ENCODE measurements at regions not wholly inside any gene's neighbourhood (a gene's known extent, or its start where the extent isn't known, plus 50 kb on each side); places are given as distances from the start of the nearest gene placed in this dataset.

- Mint-ChIP-seq H3K27ac (no peak overlapping the region), H3K4me1 (peaks cover 0 to 1% (median 0%) of the 10 kb centered on the region in 7 donors), H3K27me3 (peaks cover 0 to 15% (median 3%) of the 10 kb centered on the region in 5 donors), H3K4me3 (no peak overlapping the region), H3K9me3 (peaks cover 0 to 6% (median 0%) of the 10 kb centered on the region in 11 donors), H3K36me3 (no peaks in the 10 kb centered on the region)
- Histone ChIP-seq H3K9me3 (ENCODE audit: control insufficient read depth in 2 of 3, low read length in 3 of 3) (no peaks in the 10 kb centered on the region), H3K4me1 (ENCODE audit: control insufficient read depth in 2 of 2, insufficient read depth in 2 of 2, low read length in 2 of 2) (no peaks in the 10 kb centered on the region), H3K27ac (ENCODE audit: low read depth, low read length) (no peak overlapping the region), H3K4me3 (ENCODE audit: low read length) (no peak overlapping the region), H3K27me3 (ENCODE audit: control insufficient read depth in 2 of 2, insufficient read depth in 2 of 2, low read length in 2 of 2) (no peaks in the 10 kb centered on the region), H3K36me3 (ENCODE audit: control insufficient read depth in 2 of 3, insufficient read depth in 3 of 3, low read length in 3 of 3) (no peaks in the 10 kb centered on the region)
- intact Hi-C loops (cut with micrococcal nuclease), result no loop called here
- CTCF ChIA-PET, result no interaction called here
- DNase-seq (no peak), ATAC-seq (no peak)
- POLR2A ChIA-PET, result no interaction called here
Measured at GRCh38 chr10:78155722-78156121, 122.1 kb downstream of the RPS24 start.

GRCh38 chr10:78160591-78160990 lies 126.9 kb downstream of the RPS24 start:
- no peaks in the 10 kb centered on the region for H3K9me3 ChIP-seq (ENCODE audit: control insufficient read depth in 2 of 3, low read length in 3 of 3)
- peaks cover 0 to 5% (median 0%) of the 10 kb centered on the region in 5 donors for H3K36me3 Mint-ChIP-seq
- intact Hi-C loops (cut with micrococcal nuclease), result no loop called here

GRCh38 chr10:78162853-78163252 lies 129.2 kb downstream of the RPS24 start:
- H3K4me3 ChIP-seq (ENCODE audit: low read length), result no peak overlapping the region
- Mint-ChIP-seq H3K27ac (no peak overlapping the region), H3K4me1 (peaks cover 0 to 1% (median 0%) of the 10 kb centered on the region in 7 donors), H3K9me3 (peaks cover 0 to 11% (median 2%) of the 10 kb centered on the region in 11 donors), H3K4me3 (no peak overlapping the region), H3K27me3 (peaks cover 0 to 18% (median 3%) of the 10 kb centered on the region in 5 donors), H3K36me3 (peaks cover 0 to 5% (median 0%) of the 10 kb centered on the region in 5 donors)
- POLR2A ChIA-PET, result no interaction called here
- intact Hi-C loops (cut with micrococcal nuclease), result no loop called here
- H3K9me3 ChIP-seq (ENCODE audit: control insufficient read depth in 2 of 3, low read length in 3 of 3), result no peaks in the 10 kb centered on the region
- DNase-seq (no peak), ATAC-seq (no peak)
- H3K4me1 ChIP-seq (ENCODE audit: control insufficient read depth in 2 of 2, insufficient read depth in 2 of 2, low read length in 2 of 2), result no peaks in the 10 kb centered on the region
- CTCF ChIA-PET, result interaction anchor here (0.7 kb wide), 1 partner anchor 291 kb away, joined by 3 read pairs; no protein-coding TSS in a partner anchor
- no peaks in the 10 kb centered on the region for H3K36me3 ChIP-seq (ENCODE audit: control insufficient read depth in 2 of 3, insufficient read depth in 3 of 3, low read length in 3 of 3)
- H3K27ac ChIP-seq (ENCODE audit: low read depth, low read length), result no peak overlapping the region
- no peaks in the 10 kb centered on the region for H3K27me3 ChIP-seq (ENCODE audit: control insufficient read depth in 2 of 2, insufficient read depth in 2 of 2, low read length in 2 of 2)

More at GRCh38 chr10:78160591-78160990, 126.9 kb downstream of the RPS24 start:
- ATAC-seq (no peak), DNase-seq (no peak)
- no peaks in the 10 kb centered on the region for H3K4me1 ChIP-seq (ENCODE audit: control insufficient read depth in 2 of 2, insufficient read depth in 2 of 2, low read length in 2 of 2)
- no peaks in the 10 kb centered on the region for H3K36me3 ChIP-seq (ENCODE audit: control insufficient read depth in 2 of 3, insufficient read depth in 3 of 3, low read length in 3 of 3)
- H3K27ac ChIP-seq (ENCODE audit: low read depth, low read length), result no peak overlapping the region
- H3K4me3 ChIP-seq (ENCODE audit: low read length), result no peak overlapping the region
- Mint-ChIP-seq H3K9me3 (peaks cover 0 to 11% (median 5%) of the 10 kb centered on the region in 11 donors), H3K27me3 (peaks cover 0 to 19% (median 6%) of the 10 kb centered on the region in 5 donors), H3K4me3 (no peak overlapping the region), H3K4me1 (peaks cover 0 to 1% (median 0%) of the 10 kb centered on the region in 7 donors), H3K27ac (no peak overlapping the region)
- no peaks in the 10 kb centered on the region for H3K27me3 ChIP-seq (ENCODE audit: control insufficient read depth in 2 of 2, insufficient read depth in 2 of 2, low read length in 2 of 2)
- ChIA-PET POLR2A (no interaction called here), CTCF (no interaction called here)

DNA sequence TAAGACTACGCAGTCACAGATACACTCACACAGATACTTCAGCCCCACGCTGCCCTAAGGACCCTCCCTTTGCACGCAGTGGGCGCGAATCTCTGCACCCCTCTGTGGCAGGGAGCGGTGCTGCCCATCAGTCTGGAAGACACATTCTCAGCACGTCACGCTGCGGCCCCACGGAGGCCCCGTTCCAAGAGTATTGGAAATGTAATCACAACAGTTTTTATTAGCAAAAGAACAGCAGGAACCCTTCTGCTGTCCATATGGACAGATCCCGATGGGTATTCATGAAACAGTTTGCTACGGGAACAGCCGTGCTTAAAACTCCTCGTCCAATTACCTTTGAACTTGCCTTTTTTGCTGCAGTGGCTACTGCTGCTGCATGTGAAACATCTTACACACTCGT lies 131.0 kb downstream of the RPS24 start:
- ChIA-PET CTCF (no interaction called here), POLR2A (no interaction called here)
- no peak for DNase-seq
- Histone ChIP-seq H3K9me3 (ENCODE audit: control insufficient read depth in 2 of 3, low read length in 3 of 3) (no peaks in the 10 kb centered on the region), H3K36me3 (ENCODE audit: control insufficient read depth in 2 of 3, insufficient read depth in 3 of 3, low read length in 3 of 3) (no peaks in the 10 kb centered on the region), H3K27ac (ENCODE audit: low read depth, low read length) (no peak overlapping the region), H3K4me1 (ENCODE audit: control insufficient read depth in 2 of 2, insufficient read depth in 2 of 2, low read length in 2 of 2) (no peaks in the 10 kb centered on the region), H3K4me3 (ENCODE audit: low read length) (no peak overlapping the region), H3K27me3 (ENCODE audit: control insufficient read depth in 2 of 2, insufficient read depth in 2 of 2, low read length in 2 of 2) (no peaks in the 10 kb centered on the region)
- intact Hi-C loops (cut with micrococcal nuclease), result no loop called here
- H3K4me3 Mint-ChIP-seq, result no peak overlapping the region
- no peak overlapping the region for H3K27ac Mint-ChIP-seq
- no peak for ATAC-seq
- peaks cover 0 to 11% (median 2%) of the 10 kb centered on the region in 11 donors for H3K9me3 Mint-ChIP-seq
- H3K27me3 Mint-ChIP-seq, result peaks cover 0 to 9% (median 3%) of the 10 kb centered on the region in 5 donors
- peaks cover 0 to 5% (median 0%) of the 10 kb centered on the region in 5 donors for H3K36me3 Mint-ChIP-seq
- no peaks in the 10 kb centered on the region for H3K4me1 Mint-ChIP-seq

GRCh38 chr10:78165172-78165571 lies 131.5 kb downstream of the RPS24 start:
- no peak overlapping the region for H3K27ac ChIP-seq (ENCODE audit: low read depth, low read length)
- POLR2A ChIA-PET, result no interaction called here
- Mint-ChIP-seq H3K36me3 (peaks cover 0 to 5% (median 0%) of the 10 kb centered on the region in 5 donors), H3K4me1 (no peaks in the 10 kb centered on the region), H3K9me3 (peaks cover 0 to 11% (median 2%) of the 10 kb centered on the region in 11 donors), H3K27ac (no peak overlapping the region), H3K4me3 (no peak overlapping the region), H3K27me3 (peaks cover 0 to 9% (median 3%) of the 10 kb centered on the region in 5 donors)
- H3K36me3 ChIP-seq (ENCODE audit: control insufficient read depth in 2 of 3, insufficient read depth in 3 of 3, low read length in 3 of 3), result no peaks in the 10 kb centered on the region
- no peaks in the 10 kb centered on the region for H3K9me3 ChIP-seq (ENCODE audit: control insufficient read depth in 2 of 3, low read length in 3 of 3)
- ATAC-seq, result no peak
- H3K4me1 ChIP-seq (ENCODE audit: control insufficient read depth in 2 of 2, insufficient read depth in 2 of 2, low read length in 2 of 2), result no peaks in the 10 kb centered on the region
- no peak for DNase-seq
- H3K27me3 ChIP-seq (ENCODE audit: control insufficient read depth in 2 of 2, insufficient read depth in 2 of 2, low read length in 2 of 2), result no peaks in the 10 kb centered on the region
- CTCF ChIA-PET, result no interaction called here
- H3K4me3 ChIP-seq (ENCODE audit: low read length), result no peak overlapping the region
- intact Hi-C loops (cut with micrococcal nuclease), result no loop called here

- H3K4me3 Mint-ChIP-seq, result no peak overlapping the region
Measured at GRCh38 chr10:78165617-78166016, 132.0 kb downstream of the RPS24 start.

DNA sequence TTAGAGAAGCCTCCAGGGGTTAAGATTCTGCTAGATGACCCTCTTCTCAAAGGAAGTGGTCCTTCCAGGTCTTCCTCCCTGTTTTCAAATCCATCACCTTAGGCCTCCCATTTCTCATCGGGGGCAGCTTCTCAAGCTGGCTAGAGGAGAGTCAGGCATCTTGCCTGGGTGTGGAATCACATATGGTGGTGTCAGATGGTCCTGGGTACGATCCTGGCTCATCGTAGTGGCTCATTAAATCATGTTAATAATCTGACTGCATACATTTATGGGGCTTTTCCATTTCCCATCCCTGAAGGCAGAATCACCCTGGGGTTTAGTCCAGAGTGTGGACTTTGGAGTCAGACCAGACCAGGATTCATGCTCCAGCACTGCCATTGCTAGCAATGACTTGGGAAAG lies 132.6 kb downstream of the RPS24 start:
- peaks cover 0 to 5% (median 0%) of the 10 kb centered on the region in 5 donors for H3K36me3 Mint-ChIP-seq
- Histone ChIP-seq H3K9me3 (ENCODE audit: control insufficient read depth in 2 of 3, low read length in 3 of 3) (no peaks in the 10 kb centered on the region), H3K27me3 (ENCODE audit: control insufficient read depth in 2 of 2, insufficient read depth in 2 of 2, low read length in 2 of 2) (no peaks in the 10 kb centered on the region), H3K4me3 (ENCODE audit: low read length) (no peak overlapping the region), H3K27ac (ENCODE audit: low read depth, low read length) (no peak overlapping the region), H3K36me3 (ENCODE audit: control insufficient read depth in 2 of 3, insufficient read depth in 3 of 3, low read length in 3 of 3) (no peaks in the 10 kb centered on the region), H3K4me1 (ENCODE audit: control insufficient read depth in 2 of 2, insufficient read depth in 2 of 2, low read length in 2 of 2) (no peaks in the 10 kb centered on the region)
- no peak for ATAC-seq
- H3K4me1 Mint-ChIP-seq, result no peaks in the 10 kb centered on the region
- no peak overlapping the region for H3K27ac Mint-ChIP-seq
- no peak for DNase-seq
- ChIA-PET CTCF (no interaction called here), POLR2A (no interaction called here)
- intact Hi-C loops (cut with micrococcal nuclease), result no loop called here
- peaks cover 0 to 11% (median 2%) of the 10 kb centered on the region in 11 donors for H3K9me3 Mint-ChIP-seq
- H3K4me3 Mint-ChIP-seq, result no peak overlapping the region
- peaks cover 0 to 9% (median 3%) of the 10 kb centered on the region in 5 donors for H3K27me3 Mint-ChIP-seq

More at GRCh38 chr10:78165617-78166016, 132.0 kb downstream of the RPS24 start:
- no peak overlapping the region for H3K27ac ChIP-seq (ENCODE audit: low read depth, low read length)
- no peaks in the 10 kb centered on the region for H3K27me3 ChIP-seq (ENCODE audit: control insufficient read depth in 2 of 2, insufficient read depth in 2 of 2, low read length in 2 of 2)
- peaks cover 0 to 11% (median 2%) of the 10 kb centered on the region in 11 donors for H3K9me3 Mint-ChIP-seq
- no peaks in the 10 kb centered on the region for H3K4me1 ChIP-seq (ENCODE audit: control insufficient read depth in 2 of 2, insufficient read depth in 2 of 2, low read length in 2 of 2)
- ChIA-PET CTCF (no interaction called here), POLR2A (no interaction called here)
- DNase-seq, result no peak
- H3K4me3 ChIP-seq (ENCODE audit: low read length), result no peak overlapping the region
- H3K36me3 ChIP-seq (ENCODE audit: control insufficient read depth in 2 of 3, insufficient read depth in 3 of 3, low read length in 3 of 3), result no peaks in the 10 kb centered on the region
- no peak overlapping the region for H3K27ac Mint-ChIP-seq
- H3K36me3 Mint-ChIP-seq, result peaks cover 0 to 5% (median 0%) of the 10 kb centered on the region in 5 donors
- peaks cover 0 to 9% (median 3%) of the 10 kb centered on the region in 5 donors for H3K27me3 Mint-ChIP-seq
- no peaks in the 10 kb centered on the region for H3K4me1 Mint-ChIP-seq
- intact Hi-C loops (cut with micrococcal nuclease), result no loop called here
- ATAC-seq, result no peak
- H3K9me3 ChIP-seq (ENCODE audit: control insufficient read depth in 2 of 3, low read length in 3 of 3), result no peaks in the 10 kb centered on the region

All from naive thymus-derived CD4-positive, alpha-beta T cell (primary cell).